ENCODE measurements at regions not wholly inside any gene's neighbourhood (a gene's known extent, or its start where the extent isn't known, plus 50 kb on each side); places are given as distances from the start of the nearest gene placed in this dataset.

- TF ChIP-seq CTCF (IDR thresholded peaks at IDR 0.05 in 8 of 11, conservative IDR thresholded peaks at IDR 0.05 in 3 of 11) = no peak
- no peak for TF ChIP-seq POLR2A (IDR thresholded peaks at IDR 0.05)
- TF ChIP-seq POLR2AphosphoS5 (IDR thresholded peaks at IDR 0.05) = no peak
Observed at GRCh38 chr13:97727991-97728390, 225.5 kb upstream of the IPO5 start.
